ENCODE measurements at regions not wholly inside any gene's neighbourhood (a gene's known extent, or its start where the extent isn't known, plus 50 kb on each side); places are given as distances from the start of the nearest gene placed in this dataset.

GRCh38 chr5:162811071-162811470, 626.3 kb upstream of the CCNG1 start:
- TF ChIP-seq CTCF (conservative IDR thresholded peaks at IDR 0.05 in 1 of 2, IDR thresholded peaks at IDR 0.05 in 1 of 2; ENCODE audit: low read depth in 1 of 2, low read length in 2 of 2) = no peak
- TF ChIP-seq EZH2 (IDR thresholded peaks at IDR 0.05; ENCODE audit: low read length, missing control alignments) = no peak
